T-helper 2 cell treated with Interferon-gamma antibody and Interleukin-4, amounts not matched to agents 5 μg/mL and 100 μg/mL, for 36 hours (primary cell): ENCODE measurements at regions not wholly inside any gene's neighbourhood (a gene's known extent, or its start where the extent isn't known, plus 50 kb on each side); places are given as distances from the start of the nearest gene placed in this dataset.
A peak's percentile ranks its signal among the peaks of the same experiment; 100 is the strongest.

Experiments
- DNase-seq: peaks from one replicate; pipeline ENCODE4 v3.0.0; 2021; ENCODE audit warnings: low spot score
- H3K27ac Mint-ChIP-seq: one replicate; pipeline ENCODE4 v1.8.0; 2021; ENCODE audit warnings: mild to moderate bottlenecking, mixed read lengths
- H3K27me3 Mint-ChIP-seq: one replicate; pipeline ENCODE4 v1.8.0; 2021; ENCODE audit warnings: low read depth, mixed read lengths
- H3K36me3 Mint-ChIP-seq: one replicate; pipeline ENCODE4 v1.8.0; 2021; ENCODE audit warnings: low read depth, mixed read lengths
- H3K4me1 Mint-ChIP-seq: one replicate; pipeline ENCODE4 v1.8.0; 2021; ENCODE audit warnings: low read depth, mixed read lengths
- H3K4me3 Mint-ChIP-seq: one replicate; pipeline ENCODE4 v1.8.0; 2022; ENCODE audit warnings: mild to moderate bottlenecking, moderate library complexity, mixed read lengths
- H3K9me3 Mint-ChIP-seq: one replicate; pipeline ENCODE4 v1.8.0; 2021; ENCODE audit warnings: mixed read lengths

DNA sequence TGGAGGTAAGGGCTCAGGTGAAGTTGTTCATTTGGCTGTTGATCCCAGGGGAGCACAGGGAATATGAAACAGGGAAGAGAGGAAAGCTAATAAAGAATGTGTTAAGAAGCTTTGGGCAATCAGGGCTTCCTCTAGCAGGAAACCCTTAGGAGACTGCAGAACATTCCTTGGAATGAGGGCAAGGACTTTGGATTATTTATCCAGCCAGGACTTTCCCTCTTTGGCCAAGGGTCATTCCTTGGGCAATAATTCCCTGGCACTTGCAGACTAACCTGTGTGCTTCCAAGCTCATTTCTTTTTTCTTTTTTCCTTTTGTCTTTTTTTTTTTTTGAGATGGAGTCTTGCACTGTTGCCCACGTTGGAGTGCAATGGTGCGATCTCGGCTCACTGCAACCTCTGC lies 209.2 kb upstream of the MAP3K1 start:
- peaks cover 9% of the 10 kb centered on the region for H3K9me3 Mint-ChIP-seq
- H3K27me3 Mint-ChIP-seq, result no peaks in the 10 kb centered on the region
- no peak for DNase-seq
- no peak overlapping the region for H3K27ac Mint-ChIP-seq
- peaks cover 7% of the 10 kb centered on the region for H3K36me3 Mint-ChIP-seq
- H3K4me1 Mint-ChIP-seq, result peaks cover 70% of the 10 kb centered on the region
- no peak overlapping the region for H3K4me3 Mint-ChIP-seq

DNA sequence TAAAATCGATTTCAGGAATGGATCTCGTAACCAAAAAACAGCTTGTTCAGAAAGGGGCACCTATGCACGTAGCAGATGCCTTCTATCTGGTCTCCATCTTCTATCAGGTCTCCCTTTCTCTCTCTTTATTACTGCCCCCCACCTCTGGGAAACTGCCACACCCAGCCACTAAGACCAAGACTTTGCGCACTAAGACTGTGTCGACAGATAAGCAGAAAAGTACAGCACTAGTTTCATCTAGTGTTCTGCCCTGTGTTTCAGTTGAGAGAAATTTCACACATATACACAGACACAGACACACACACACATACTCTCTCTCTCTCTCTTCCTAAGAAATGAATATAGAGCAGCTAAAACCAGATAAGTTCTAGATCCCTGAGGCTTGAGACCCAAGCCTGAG lies 210.1 kb upstream of the MAP3K1 start:
- Mint-ChIP-seq H3K9me3 (peaks cover under 1% of the 10 kb centered on the region), H3K27ac (no peak overlapping the region), H3K36me3 (no peaks in the 10 kb centered on the region), H3K4me1 (peaks cover 64% of the 10 kb centered on the region), H3K4me3 (no peak overlapping the region), H3K27me3 (no peaks in the 10 kb centered on the region)
- no peak for DNase-seq

DNA sequence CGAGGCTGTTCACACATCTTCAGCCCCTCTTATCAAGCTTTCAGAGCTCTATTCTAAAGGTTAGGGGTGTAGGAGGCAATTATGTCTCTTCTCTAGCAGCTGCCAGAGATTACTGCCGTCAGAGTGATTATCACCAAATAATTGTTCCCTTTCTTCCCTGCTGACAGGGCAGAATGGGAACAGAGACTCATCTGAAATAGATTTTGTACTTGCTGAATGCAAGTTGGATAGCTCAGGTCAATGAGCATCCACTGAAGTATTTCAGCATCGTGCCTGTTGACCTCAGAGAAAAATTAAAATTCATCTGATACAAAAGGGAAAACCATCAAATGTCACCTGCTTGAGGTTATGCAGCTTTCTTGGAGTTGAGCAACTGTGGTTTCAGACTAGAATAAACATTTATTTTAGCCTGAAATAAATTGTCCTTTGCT lies 213.7 kb upstream of the MAP3K1 start:
- DNase-seq, result no peak
- no peaks in the 10 kb centered on the region for H3K27me3 Mint-ChIP-seq
- H3K27ac Mint-ChIP-seq, result no peak overlapping the region
- no peaks in the 10 kb centered on the region for H3K36me3 Mint-ChIP-seq
- H3K9me3 Mint-ChIP-seq, result no peaks in the 10 kb centered on the region
- no peak overlapping the region for H3K4me3 Mint-ChIP-seq
- H3K4me1 Mint-ChIP-seq, result peaks cover 46% of the 10 kb centered on the region

DNA sequence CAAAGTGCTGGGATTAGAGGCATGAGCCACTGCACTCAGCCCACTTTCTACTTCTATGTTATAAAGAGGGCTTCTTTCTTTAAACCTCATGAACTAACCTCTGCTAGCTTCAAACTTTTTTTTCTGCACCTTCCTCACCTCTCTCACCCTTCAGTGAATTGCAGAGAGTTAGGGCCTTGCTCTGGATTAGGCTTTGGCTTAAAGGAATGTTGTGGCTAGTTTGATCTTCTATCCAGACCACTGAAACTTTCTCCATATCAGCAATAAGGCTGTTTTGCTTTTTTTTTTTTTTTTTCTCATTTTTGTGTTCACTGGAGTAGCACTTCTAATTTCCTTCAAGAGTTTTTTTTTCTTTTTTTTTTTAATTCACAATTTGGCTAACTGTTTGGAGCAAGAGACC lies 216.4 kb upstream of the MAP3K1 start:
- Mint-ChIP-seq H3K27ac (no peak overlapping the region), H3K9me3 (peaks cover 3% of the 10 kb centered on the region), H3K27me3 (no peaks in the 10 kb centered on the region), H3K4me1 (peaks cover 37% of the 10 kb centered on the region), H3K4me3 (peak overlapping the region; percentile 6), H3K36me3 (no peaks in the 10 kb centered on the region)
- DNase-seq, result no peak

DNA sequence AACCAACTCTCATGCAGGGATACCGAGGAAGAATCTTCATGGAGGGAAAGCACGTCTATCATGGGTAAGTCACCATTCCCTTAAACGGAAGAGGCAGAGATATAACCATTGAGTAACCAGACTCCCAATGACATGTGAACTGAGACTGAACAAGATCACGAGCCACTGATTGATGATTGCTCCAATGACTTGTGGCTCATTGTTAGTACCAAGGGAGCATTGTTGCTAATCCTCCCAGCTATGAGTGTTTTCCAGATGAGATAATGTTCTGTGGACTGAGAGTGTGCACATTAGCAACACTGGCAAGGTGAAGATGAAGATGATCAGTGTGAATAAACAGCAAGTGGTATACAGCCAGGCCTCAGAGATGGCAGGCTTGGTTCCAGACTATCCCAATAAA lies 219.2 kb upstream of the MAP3K1 start:
- no peak overlapping the region for H3K4me3 Mint-ChIP-seq
- no peak overlapping the region for H3K27ac Mint-ChIP-seq
- H3K36me3 Mint-ChIP-seq, result no peaks in the 10 kb centered on the region
- H3K27me3 Mint-ChIP-seq, result no peaks in the 10 kb centered on the region
- H3K4me1 Mint-ChIP-seq, result peaks cover 20% of the 10 kb centered on the region
- DNase-seq, result no peak
- peaks cover 3% of the 10 kb centered on the region for H3K9me3 Mint-ChIP-seq

DNA sequence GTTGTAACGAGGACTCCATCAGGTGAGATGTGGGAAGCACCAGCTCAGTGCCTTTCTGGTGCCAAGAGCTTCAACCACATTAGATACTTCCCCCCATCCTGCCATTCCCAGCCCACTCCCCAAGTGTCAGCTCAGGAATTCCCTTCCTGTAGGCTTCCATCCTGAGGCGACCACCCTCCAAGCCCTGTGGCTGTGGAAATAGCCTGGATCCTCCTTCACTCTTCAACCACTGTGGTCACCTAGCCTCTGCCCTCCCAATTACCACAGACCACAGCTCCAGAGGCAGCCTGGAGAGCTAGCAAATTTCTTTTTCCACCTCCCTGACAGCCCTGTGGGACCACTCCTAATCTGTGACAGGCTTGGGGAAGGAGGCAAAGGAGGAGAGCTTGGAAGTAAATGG lies 219.8 kb upstream of the MAP3K1 start:
- Mint-ChIP-seq H3K27me3 (no peaks in the 10 kb centered on the region), H3K27ac (no peak overlapping the region), H3K4me1 (peaks cover 20% of the 10 kb centered on the region), H3K4me3 (no peak overlapping the region), H3K9me3 (peaks cover 3% of the 10 kb centered on the region), H3K36me3 (no peaks in the 10 kb centered on the region)
- no peak for DNase-seq

DNA sequence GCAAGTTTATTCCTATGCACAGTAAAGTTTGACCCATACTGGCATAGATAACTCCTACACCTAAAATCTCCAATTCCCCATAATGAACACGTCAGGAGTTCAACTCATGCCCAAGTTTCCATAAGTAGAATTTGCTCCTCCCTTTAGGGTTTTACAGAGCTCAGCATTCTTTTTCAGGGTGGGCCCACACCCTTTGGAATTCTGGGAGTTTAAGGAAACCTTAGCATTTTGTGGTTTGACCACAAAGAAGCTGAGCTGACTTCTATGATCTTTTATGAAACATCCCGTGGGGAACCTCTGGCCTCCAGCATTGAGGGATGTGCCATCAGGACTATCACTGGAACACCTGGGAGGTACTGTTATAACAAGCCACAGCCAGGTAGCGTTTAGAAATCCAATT lies 220.6 kb upstream of the MAP3K1 start:
- Mint-ChIP-seq H3K4me1 (peaks cover 20% of the 10 kb centered on the region), H3K36me3 (no peaks in the 10 kb centered on the region), H3K27me3 (no peaks in the 10 kb centered on the region), H3K4me3 (no peak overlapping the region), H3K27ac (no peak overlapping the region), H3K9me3 (peaks cover 3% of the 10 kb centered on the region)
- DNase-seq, result no peak

DNA sequence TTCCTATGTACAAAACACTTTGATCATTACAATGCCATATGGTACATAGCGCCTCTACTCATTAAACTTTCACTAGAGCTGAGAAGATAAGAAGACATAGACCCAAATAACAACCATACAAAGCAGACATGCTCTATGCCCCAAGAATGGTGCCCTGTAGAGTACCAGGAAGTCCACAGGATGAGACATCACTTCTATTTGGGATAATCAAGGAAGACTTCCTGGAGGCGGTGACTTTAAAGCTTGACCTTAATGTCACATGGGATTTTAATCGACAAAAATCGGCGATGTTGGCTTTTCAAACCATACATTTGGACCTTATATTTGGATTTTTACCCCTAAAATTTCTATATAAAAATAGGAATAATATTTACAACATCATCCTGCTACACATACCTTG lies 224.3 kb upstream of the MAP3K1 start:
- Mint-ChIP-seq H3K27me3 (no peaks in the 10 kb centered on the region), H3K27ac (no peak overlapping the region), H3K4me1 (peaks cover 34% of the 10 kb centered on the region), H3K4me3 (no peak overlapping the region), H3K36me3 (peaks cover 2% of the 10 kb centered on the region), H3K9me3 (peaks cover under 1% of the 10 kb centered on the region)
- DNase-seq, result no peak

DNA sequence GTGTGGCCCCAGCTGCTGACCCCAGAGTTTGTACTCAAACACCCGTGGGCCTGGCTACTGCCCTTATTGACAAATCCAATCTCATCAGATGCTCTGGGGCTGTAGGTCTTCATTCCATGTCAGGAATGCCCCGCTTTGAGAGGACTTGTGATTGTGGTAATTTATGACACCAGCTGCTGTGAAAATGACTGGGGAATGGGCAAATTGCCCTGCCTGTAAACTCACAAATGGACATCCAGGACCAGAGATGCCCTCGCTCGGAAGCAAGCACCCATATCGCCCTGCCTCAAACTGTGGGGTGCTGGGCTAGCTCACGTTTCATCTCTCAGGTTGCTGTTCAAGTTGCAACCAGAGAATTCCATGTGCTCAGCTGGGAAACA lies 225.9 kb upstream of the MAP3K1 start:
- H3K4me1 Mint-ChIP-seq, result peaks cover 39% of the 10 kb centered on the region

DNA sequence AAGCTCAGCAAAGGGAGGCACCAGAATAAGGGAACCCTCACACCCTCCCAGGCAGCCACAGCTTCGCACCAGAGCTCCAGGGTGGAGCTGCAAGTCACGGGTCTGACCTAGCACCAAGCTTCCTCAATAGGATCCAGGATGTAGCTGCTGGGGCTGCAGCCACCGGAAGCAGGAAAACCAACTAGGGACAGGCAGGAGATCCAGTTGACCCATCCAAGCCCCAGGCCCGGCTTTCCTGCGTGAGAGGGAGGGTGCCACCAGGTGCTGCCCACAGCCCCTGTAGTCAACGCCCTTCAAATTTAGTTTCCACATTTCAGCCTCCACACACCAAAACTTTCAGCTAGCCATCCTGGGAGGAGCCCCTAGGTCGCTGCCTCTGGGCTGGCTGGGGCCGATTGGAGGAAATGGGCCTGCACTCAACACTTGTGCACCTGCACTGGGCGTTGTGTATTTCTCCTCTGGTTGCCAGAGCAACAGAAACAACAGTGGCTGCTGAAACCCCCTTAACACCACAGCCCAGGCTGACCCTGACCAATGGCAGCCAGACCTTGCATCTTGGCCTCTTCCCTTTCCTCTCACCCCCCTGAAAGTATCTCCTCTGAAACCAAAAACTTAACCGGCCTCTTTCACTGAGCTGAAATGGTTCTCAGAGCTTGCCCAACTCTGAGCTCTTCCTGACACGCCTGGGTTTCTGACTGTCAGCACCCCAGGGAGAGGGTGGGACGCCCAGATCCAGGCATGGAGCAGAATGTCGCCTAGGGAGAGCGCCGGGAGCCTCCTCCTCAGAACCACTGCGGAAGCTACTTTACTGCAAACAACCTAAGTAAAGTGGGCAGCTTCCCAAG lies 226.5 kb upstream of the MAP3K1 start:
- Mint-ChIP-seq H3K27ac (peak overlapping the region; percentile 77), H3K4me3 (peak overlapping the region; percentile 33), H3K36me3 (peaks cover 2% of the 10 kb centered on the region), H3K27me3 (no peaks in the 10 kb centered on the region), H3K9me3 (no peaks in the 10 kb centered on the region), H3K4me1 (peaks cover 39% of the 10 kb centered on the region)
- DNase-seq, result peak; percentile 15

More for the DNA sequence above, 225.9 kb upstream of the MAP3K1 start:
- H3K9me3 Mint-ChIP-seq, result no peaks in the 10 kb centered on the region
- H3K27me3 Mint-ChIP-seq, result no peaks in the 10 kb centered on the region
- no peak overlapping the region for H3K4me3 Mint-ChIP-seq
- H3K36me3 Mint-ChIP-seq, result peaks cover 2% of the 10 kb centered on the region
- DNase-seq, result no peak
- H3K27ac Mint-ChIP-seq, result no peak overlapping the region

DNA sequence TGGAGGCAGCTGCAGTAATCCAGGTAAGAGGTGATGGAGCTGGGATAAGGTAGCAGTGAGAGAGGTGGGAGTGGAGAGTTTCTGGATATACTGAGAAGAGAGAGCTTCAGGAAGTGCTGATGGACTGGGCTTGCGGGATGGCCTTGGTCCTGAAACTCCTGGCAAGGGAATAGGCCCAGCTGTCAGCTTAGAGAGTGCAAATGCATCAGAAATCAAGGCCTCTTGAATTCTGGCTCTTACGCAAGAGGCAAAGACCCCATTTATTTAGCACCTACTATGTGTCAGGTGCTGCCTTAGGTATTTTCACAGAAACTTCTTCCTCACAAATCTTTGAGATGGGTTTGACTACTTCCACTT lies 227.2 kb upstream of the MAP3K1 start:
- H3K36me3 Mint-ChIP-seq, result peaks cover 2% of the 10 kb centered on the region
- peaks cover 39% of the 10 kb centered on the region for H3K4me1 Mint-ChIP-seq
- no peaks in the 10 kb centered on the region for H3K9me3 Mint-ChIP-seq
- H3K4me3 Mint-ChIP-seq, result peak overlapping the region; percentile 4
- peak overlapping the region; percentile 53 for H3K27ac Mint-ChIP-seq
- no peaks in the 10 kb centered on the region for H3K27me3 Mint-ChIP-seq
- DNase-seq, result no peak

DNA sequence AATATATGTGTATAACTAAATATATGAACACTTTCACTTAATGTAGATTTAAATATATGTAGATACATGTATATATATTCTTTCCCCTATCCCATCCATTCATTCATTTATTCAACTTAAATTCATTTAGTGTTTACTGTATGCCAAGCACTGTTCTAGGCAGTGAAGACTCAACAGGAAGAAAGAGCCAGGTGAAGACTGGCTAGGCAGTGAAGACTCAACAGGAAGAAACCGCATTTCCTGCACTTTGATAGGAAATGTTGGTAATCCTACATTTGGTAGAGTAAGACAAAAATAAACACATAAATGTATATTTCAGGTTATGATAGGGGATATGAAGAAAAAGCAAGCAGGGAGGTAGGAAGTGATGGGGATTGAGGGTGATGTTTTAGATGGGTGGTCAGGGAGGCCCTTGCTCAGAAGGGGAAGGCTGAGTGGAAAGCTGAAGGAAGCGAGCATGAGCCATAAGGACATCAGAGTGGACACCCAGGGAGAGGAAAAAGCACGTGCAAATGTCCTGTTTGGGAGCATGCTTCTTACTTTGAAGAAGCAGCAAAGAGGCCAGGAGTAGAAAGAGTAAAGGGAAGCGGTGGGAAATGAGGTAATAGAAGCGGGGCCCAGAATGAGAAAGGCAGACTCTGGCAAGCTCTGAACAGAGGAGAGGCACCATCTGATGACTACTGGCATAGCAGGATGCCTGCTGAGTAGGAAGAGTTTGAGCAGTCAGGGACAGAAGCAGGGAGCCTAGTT lies 227.8 kb upstream of the MAP3K1 start:
- H3K27ac Mint-ChIP-seq, result peak overlapping the region; percentile 53
- H3K4me3 Mint-ChIP-seq, result peak overlapping the region; percentile 4

DNA sequence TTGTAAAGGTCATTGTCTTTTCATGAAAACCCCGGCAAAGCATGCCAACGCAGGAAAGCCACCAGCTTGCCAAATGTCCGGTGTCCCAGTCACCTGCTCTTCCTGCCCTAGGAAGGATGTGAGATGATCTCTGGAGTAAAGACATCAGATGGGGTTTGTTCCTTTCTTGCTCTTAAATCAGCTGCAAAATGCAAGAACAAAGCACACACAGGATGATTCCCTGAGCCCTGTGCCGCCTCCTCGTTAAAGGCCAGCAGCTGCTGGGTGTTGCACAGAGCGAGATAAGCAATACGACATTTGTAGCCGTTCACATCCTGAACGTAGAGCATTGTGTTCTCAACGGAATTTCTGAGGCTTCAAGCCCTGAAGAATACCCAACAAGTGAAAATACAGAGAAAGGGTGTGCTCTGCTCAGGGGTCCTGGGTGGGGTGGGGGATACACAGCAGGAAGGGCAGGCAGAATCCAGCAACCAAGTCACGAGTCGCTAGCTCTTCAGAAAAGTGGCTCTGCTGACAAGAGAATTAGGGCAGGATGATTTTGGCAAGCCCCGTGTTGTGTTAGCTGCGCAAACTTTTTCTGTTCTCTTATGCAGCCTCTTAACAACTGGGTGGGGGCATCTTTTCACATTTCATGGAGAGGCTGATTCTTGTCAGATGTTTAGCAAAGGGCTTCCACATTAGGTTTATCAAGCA lies 229.2 kb upstream of the MAP3K1 start:
- Mint-ChIP-seq H3K4me3 (peak overlapping the region; percentile 16), H3K9me3 (no peaks in the 10 kb centered on the region), H3K27me3 (peaks cover 6% of the 10 kb centered on the region), H3K4me1 (peaks cover 35% of the 10 kb centered on the region), H3K27ac (no peak overlapping the region), H3K36me3 (peaks cover 2% of the 10 kb centered on the region)
- DNase-seq, result no peak

More for the DNA sequence above, 227.8 kb upstream of the MAP3K1 start:
- Mint-ChIP-seq H3K4me1 (peaks cover 39% of the 10 kb centered on the region), H3K36me3 (peaks cover 2% of the 10 kb centered on the region), H3K9me3 (no peaks in the 10 kb centered on the region), H3K27me3 (no peaks in the 10 kb centered on the region)
- DNase-seq, result no peak

DNA sequence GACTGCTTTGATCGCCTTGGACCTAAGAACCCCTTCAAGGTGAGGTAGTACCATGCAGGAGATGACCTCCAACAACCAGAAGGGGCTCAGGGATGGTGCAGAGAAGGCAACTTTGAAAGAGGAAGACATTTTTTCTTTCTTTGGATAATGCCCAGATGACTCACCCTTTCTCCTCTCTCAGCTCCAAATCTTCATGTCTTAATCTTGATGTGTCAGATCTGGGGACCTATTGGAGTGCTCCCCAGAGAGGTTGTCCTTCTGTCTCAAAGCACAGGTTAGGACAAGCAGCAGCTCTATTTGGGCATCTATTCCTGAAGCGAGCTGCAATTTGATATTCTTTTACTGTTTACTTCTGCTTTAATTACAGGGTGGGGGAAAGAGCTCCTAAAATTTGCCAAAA lies 229.9 kb upstream of the MAP3K1 start:
- peaks cover 35% of the 10 kb centered on the region for H3K4me1 Mint-ChIP-seq
- H3K4me3 Mint-ChIP-seq, result no peak overlapping the region
- no peak for DNase-seq
- H3K9me3 Mint-ChIP-seq, result no peaks in the 10 kb centered on the region
- H3K27me3 Mint-ChIP-seq, result peaks cover 12% of the 10 kb centered on the region
- H3K36me3 Mint-ChIP-seq, result peaks cover 2% of the 10 kb centered on the region
- H3K27ac Mint-ChIP-seq, result no peak overlapping the region
